Suppressor macrophage treated with lipopolysaccharide for 1 hour (primary cell): ENCODE measurements at regions not wholly inside any gene's neighbourhood (a gene's known extent, or its start where the extent isn't known, plus 50 kb on each side); places are given as distances from the start of the nearest gene placed in this dataset.

Experiments used
- DNase-seq, 3 donors: peaks; one replicate each; pipeline ENCODE4 v3.0.0-alpha.2; 2020 to 2022

DNA sequence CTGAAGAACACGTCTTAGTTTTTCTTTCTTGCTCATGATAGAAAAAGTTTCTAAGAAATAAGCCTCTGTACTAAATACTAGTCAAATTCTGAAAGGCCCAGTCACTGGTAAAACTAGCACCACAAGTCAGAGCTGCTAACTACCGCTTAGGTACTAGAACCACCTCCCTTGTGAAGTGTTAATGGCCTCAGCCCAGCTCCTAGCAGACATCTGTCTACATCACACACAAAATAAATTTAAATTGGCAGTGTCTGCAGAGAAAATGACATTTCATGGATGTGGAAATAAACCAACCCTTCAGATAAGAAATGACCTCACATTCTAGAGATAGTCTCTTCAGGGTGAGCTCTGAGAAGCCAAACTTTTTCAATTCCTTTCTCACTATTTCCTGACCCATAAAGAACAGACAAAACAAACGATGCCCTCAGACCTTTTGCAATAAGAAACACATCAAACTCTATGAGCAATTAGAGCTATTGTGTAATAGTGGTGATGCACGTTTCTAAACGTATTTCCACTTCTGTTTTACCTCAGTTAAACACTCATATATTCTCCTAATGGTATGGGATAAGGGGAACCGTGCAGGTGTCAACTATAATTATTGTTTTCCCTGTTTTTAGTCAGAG, 70.3 kb upstream of the DSG1 start:
- peak in 2 of 3 donors; percentile 28 to 30 for DNase-seq

DNA sequence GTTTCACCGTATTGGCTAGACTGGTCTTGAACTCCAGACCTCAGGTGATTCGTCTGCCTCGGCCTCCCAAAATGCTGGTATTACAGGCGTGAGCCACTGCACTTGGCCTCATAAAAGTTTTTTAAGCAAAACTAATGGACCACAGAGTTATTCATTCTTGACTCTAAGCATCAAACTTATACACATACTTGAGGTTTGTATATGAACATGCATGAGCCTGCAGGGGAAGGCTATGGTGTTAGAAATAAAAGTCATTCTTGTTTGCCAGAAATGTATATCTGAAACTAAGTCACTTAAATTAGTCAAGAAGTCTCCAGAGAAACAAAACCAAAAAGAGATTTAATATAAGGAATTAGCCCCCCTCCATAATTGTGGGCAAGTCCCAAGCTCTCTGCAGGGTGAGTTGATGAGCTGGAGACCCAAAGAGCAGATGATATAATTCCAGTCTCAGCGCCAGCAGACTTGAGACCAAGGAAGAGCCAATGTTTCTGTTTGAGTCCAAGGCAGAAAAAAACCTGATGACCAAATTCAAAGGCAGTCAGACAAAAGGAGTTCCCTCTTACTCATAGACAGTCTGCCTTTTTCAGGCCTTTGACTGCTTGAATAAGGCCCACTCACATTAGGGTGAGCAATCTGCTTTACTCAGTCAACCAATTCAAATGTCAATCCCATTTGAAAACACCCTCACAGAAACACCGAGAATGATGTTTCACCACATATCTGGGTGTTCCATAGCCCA, 69.0 kb upstream of the DSG1 start:
- peak in 2 of 3 donors; percentile 9 to 27 for DNase-seq

- no peak for DNase-seq
Observed at GRCh38 chr18:31250902-31251301, 67.1 kb upstream of the DSG1 start.

DNA sequence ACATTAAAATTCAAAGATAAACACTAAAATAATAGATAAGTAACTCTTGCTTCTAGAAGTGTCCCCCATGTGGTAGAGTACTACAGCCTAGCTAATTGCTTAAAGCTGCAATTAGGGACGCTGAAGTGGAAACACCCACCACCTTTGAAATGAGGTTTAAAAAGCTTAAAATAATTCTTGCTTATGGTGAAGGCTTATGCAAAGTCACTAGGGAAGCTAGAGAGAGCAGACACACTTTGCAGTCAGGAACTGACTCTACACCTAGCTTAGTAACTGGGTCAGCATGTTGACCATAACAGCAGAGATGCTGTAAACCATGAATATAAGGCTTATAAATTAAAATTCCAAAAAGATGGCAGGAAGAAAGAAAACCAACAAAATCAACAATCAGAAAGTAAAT, 65.4 kb upstream of the DSG1 start:
- no peak for DNase-seq

DNA sequence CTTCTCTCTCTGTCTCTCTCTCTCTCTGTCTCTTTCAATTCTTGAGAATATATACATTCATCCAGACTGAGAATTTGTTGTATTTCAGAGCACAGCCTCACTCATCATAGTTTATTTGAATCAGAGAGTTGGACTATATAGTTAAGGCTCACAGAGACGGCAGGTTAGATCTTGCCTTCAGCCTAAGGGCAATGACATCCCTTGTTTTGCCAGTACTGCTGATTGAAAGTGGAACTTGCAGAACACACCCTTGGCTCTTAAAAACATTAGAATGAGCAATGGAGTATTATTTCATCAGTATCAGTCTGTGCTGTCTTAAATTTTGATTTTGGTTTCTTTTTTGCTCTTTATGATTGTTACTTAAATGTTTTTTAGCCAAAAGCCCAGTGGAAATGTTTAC, 62.0 kb upstream of the DSG1 start:
- no peak for DNase-seq

DNA sequence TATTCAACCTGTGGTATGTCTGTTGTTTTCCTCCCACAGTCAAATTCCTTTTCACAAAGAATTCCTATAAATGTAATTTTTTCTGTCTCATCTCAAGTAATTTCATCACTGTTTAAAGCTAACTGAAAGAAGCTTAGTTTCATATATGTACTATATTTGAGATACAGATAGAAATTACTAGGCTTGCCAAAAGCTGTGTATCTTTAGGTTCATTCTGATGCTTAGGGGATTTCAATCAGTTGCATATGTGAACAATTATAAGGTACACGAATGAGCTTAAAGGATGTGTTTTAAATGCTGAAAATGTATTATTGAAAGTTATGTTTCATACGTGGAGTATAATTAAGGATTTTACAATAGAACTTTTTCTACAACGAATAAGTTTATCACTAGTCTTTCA, 59.2 kb upstream of the DSG1 start:
- no peak for DNase-seq

- no peak for DNase-seq
Observed at GRCh38 chr18:31261792-31262582, 56.0 kb upstream of the DSG1 start.

DNA sequence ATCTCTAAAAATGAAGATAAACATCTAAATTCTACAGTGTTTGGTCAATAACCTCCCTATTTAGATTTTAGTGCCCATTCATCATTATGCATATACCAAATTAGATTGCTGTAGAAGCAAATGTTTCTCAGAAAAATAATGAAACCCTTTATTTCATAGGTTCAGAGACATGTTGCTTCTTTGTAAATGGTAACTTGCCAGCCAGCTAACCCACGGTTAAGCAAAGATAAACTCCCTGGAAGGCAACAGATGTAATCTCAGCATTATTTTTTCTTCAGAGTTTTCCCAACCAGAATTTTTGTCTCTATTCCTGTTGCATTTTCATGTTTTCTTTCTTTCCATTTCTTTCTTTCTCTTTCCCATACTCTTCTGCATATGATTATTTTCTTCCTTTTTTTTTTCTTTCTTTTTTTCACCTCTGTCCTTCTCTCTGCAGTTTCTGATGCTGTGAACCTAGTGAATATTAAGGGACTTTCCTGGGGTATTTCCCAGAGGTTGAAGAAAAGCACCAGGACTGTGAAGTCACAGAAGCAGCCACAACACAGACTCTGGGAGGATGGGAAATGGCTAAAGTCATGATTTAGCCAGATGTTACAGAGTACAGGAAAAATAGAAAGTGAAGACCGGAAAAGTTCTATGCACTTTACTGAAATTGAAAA, 50.0 kb upstream of the DSG1 start:
- peak; percentile 3 to 40 (median 10) for DNase-seq
